Smooth muscle cell (in vitro differentiated cells): ENCODE measurements at regions not wholly inside any gene's neighbourhood (a gene's known extent, or its start where the extent isn't known, plus 50 kb on each side); places are given as distances from the start of the nearest gene placed in this dataset.
A peak's percentile ranks its signal among the peaks of the same experiment; 100 is the strongest.
"Not testable (repeated sequence)": the region's sequence is repeated elsewhere in the genome, so short reads cannot be mapped to it uniquely, and the experiment has no call there.

Source experiments
- DNase-seq: peaks from one replicate; lab custom pipeline; 2025; ENCODE audit not compliant: unreplicated experiment; lab: John Stamatoyannopoulos, UW
- H2AFZ ChIP-seq: fragments of 200-600 bp; sonication (generic); 2 replicates; pipeline ENCODE4 v1.6.0; 2016; ENCODE audit warnings: antibody characterized with exemption, low read depth, mild to moderate bottlenecking
- H3F3A ChIP-seq: fragments of 200-600 bp; sonication (generic); 2 replicates; pipeline ENCODE4 v1.6.0; 2017; ENCODE audit warnings: antibody characterized with exemption, low read depth
- H3K27ac ChIP-seq: fragments of 200-600 bp; sonication (generic); 2 replicates; pipeline ENCODE4 v1.5.1; 2016; ENCODE audit warnings: low read depth, mild to moderate bottlenecking
- H3K27me3 ChIP-seq: fragments of 200-600 bp; sonication (generic); 2 replicates; pipeline ENCODE4 v1.6.1; 2016; ENCODE audit warnings: low read depth, mild to moderate bottlenecking
- H3K36me3 ChIP-seq: fragments of 200-600 bp; sonication (generic); 2 replicates; pipeline ENCODE4 v1.5.1; 2016; ENCODE audit warnings: low read depth
- H3K4me1 ChIP-seq: fragments of 200-600 bp; sonication (generic); 2 replicates; pipeline ENCODE4 v1.5.1; 2016; ENCODE audit warnings: low read depth
- H3K4me2 ChIP-seq: fragments of 200-600 bp; sonication (generic); 2 replicates; pipeline ENCODE4 v1.6.0; 2016; ENCODE audit warnings: mild to moderate bottlenecking
- H3K4me3 ChIP-seq: fragments of 200-600 bp; sonication (generic); 2 replicates; pipeline ENCODE4 v1.5.1; 2016; ENCODE audit warnings: mild to moderate bottlenecking
- H3K79me2 ChIP-seq: fragments of 200-600 bp; sonication (generic); 2 replicates; pipeline ENCODE4 v1.6.0; 2016; ENCODE audit warnings: low read depth, mild to moderate bottlenecking
- H3K9ac ChIP-seq: fragments of 200-600 bp; sonication (generic); 2 replicates; pipeline ENCODE4 v1.6.0; 2016; ENCODE audit warnings: low read depth
- H3K9me3 ChIP-seq: fragments of 200-600 bp; sonication (generic); replicated peaks from 2 replicates; pipeline ENCODE4 v1.5.1; 2016; ENCODE audit warnings: low read depth
- H4K20me1 ChIP-seq: fragments of 200-600 bp; sonication (generic); 2 replicates; pipeline ENCODE4 v1.6.0; 2016; ENCODE audit warnings: low read depth
- WGBS: methylation state at CpG from one replicate; pipeline ENCODE4 v1.1.7; 2016; ENCODE audit warnings: low lambda C conversion rate; 5-methylcytosine and 5-hydroxymethylcytosine counted together
- TF ChIP-seq, protein P1 (sequence below): fragments of 200-600 bp; sonication (generic); IDR thresholded peaks from 2 replicates; pipeline ENCODE4 v1.5.1; 2017; ENCODE audit warnings: borderline replicate concordance, mild to moderate bottlenecking, antibody characterized with exemption; ENCODE audit not compliant: insufficient read depth, poor library complexity, severe bottlenecking

DNA sequence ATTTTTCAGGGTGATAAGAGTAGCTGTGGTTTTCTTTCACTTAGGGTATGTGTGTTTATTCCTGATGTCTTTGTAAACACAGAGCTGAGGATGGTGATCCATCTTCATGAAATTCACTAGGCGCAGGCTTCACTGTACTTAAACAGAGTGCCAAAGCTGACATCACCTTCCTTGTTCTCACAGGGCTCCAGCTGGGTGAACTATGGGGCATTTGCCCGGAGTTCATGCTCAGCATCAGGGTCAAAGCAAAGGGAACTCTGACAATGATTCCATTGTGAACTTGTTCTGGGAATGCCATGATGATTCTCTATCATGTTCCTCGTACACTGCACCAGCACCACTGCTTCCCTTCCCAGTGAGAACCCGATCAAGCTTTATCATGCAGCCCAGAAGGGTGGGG is 184.8 kb upstream of the P2RY1 start:
- Histone ChIP-seq H3K4me2 (no peak overlapping the region), H3F3A (no peaks in the 10 kb centered on the region), H4K20me1 (no peaks in the 10 kb centered on the region), H3K79me2 (no peaks in the 10 kb centered on the region), H2AFZ (no peak overlapping the region), H3K27me3 (no peaks in the 10 kb centered on the region), H3K4me3 (no peak overlapping the region), H3K9me3 (no peaks in the 10 kb centered on the region), H3K4me1 (no peaks in the 10 kb centered on the region), H3K36me3 (no peaks in the 10 kb centered on the region), H3K27ac (no peak overlapping the region), H3K9ac (no peak overlapping the region)
- WGBS: 71% methylated on average over 4 of the region's 4 CpGs
- no peak for DNase-seq
- TF ChIP-seq, protein P1, sequence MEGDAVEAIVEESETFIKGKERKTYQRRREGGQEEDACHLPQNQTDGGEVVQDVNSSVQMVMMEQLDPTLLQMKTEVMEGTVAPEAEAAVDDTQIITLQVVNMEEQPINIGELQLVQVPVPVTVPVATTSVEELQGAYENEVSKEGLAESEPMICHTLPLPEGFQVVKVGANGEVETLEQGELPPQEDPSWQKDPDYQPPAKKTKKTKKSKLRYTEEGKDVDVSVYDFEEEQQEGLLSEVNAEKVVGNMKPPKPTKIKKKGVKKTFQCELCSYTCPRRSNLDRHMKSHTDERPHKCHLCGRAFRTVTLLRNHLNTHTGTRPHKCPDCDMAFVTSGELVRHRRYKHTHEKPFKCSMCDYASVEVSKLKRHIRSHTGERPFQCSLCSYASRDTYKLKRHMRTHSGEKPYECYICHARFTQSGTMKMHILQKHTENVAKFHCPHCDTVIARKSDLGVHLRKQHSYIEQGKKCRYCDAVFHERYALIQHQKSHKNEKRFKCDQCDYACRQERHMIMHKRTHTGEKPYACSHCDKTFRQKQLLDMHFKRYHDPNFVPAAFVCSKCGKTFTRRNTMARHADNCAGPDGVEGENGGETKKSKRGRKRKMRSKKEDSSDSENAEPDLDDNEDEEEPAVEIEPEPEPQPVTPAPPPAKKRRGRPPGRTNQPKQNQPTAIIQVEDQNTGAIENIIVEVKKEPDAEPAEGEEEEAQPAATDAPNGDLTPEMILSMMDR: no peak

DNA sequence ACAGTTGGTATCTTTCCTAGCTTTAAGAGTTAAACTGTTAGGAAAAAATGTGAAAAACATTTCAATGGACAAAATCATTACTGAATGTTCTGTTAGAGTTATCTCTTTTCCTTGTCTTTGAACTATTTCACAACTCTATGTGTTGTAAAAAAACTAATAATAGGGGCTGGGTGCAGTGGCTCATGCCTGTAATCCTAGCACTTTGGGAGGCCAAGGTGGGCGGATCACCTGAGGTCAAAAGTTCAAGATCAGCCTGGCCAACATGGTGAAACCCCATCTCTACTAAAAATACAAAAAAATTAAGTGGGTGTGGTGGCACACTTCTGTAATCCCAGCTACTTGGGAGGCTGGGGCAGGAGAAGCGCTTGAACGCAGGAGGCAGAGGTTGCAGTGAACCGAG is 184.0 kb upstream of the P2RY1 start:
- not testable (repeated sequence) for H3K27me3 ChIP-seq, H3K9me3 ChIP-seq, DNase-seq, H3K4me2 ChIP-seq, H3K79me2 ChIP-seq, H3K9ac ChIP-seq, H2AFZ ChIP-seq, H3K4me1 ChIP-seq, H3K27ac ChIP-seq, H3F3A ChIP-seq, H3K36me3 ChIP-seq, H3K4me3 ChIP-seq, H4K20me1 ChIP-seq
- 89% methylated on average over 4 of the region's 4 CpGs for WGBS

DNA sequence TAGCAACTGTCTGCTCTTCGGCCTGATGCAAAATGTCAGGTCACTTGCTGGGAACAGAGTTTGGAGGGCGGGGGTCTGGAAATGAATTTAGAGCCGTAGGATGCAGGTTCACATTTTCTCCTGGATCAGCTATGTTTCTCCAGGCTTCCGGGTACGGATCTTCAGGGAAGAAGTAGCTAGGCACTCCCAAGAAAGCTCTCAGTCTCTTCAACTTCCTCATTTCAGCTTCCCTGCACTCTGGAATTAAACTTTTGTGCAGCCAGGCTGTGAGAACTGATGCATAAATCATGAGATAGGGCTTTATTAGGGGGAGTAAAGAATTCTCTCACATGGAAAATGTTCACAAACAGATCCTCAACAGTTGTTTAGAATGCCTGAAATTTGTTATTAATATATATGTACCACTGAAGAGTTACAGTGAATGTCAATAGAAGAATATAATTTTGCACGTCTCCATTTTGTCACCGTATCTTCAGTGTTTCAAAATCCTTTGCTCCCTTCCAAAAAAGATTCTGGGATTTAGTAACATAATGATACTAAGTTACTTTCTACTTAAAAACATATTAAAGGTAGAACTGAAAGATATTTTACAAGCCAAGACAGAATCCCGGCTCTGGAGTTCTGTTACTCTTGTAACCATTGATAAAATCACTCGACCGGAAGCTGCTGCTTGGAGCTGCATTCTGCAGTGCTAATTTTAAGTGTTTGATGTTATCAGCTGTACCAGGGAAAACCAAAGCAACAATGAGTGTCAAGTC is 178.5 kb upstream of the P2RY1 start:
- peaks cover 24% of the 10 kb centered on the region for H3K4me1 ChIP-seq
- no peaks in the 10 kb centered on the region for H3K27me3 ChIP-seq
- no peaks in the 10 kb centered on the region for H3F3A ChIP-seq
- DNase-seq: no peak
- H3K27ac ChIP-seq: peak overlapping the region; percentile 12
- peak overlapping the region; percentile 6 for H3K4me3 ChIP-seq
- H3K4me2 ChIP-seq: peak overlapping the region; percentile 75
- 18% methylated on average over 10 of the region's 10 CpGs for WGBS
- no peaks in the 10 kb centered on the region for H3K79me2 ChIP-seq
- H3K36me3 ChIP-seq: no peaks in the 10 kb centered on the region
- H3K9ac ChIP-seq: no peak overlapping the region
- H3K9me3 ChIP-seq: no peaks in the 10 kb centered on the region
- peak overlapping the region; percentile 98 for H2AFZ ChIP-seq
- TF ChIP-seq, protein P1: no peak
- H4K20me1 ChIP-seq: no peaks in the 10 kb centered on the region

DNA sequence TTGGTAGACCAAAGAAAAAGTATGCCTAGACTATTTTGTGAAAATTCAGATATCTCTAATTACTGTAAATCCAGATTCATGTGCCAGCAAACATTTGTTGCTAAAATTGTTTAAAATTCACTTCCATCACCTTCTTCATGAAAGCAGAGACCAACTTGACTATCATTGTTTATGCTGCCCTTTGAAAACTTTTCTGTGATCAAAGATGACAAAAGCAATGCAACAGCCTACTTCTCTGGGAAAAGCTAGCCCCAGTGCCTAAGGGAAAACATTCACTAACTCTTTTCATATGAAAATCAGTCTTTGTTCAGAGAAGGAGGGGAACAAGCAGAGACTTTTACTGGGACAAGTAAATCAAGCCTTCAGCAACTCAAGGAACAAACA is 178.0 kb upstream of the P2RY1 start:
- Histone ChIP-seq H3K9ac (no peak overlapping the region), H2AFZ (peak overlapping the region; percentile 98), H3K4me2 (peak overlapping the region; percentile 75), H3K4me3 (no peak overlapping the region), H3F3A (no peaks in the 10 kb centered on the region), H3K9me3 (no peaks in the 10 kb centered on the region), H3K27ac (peak overlapping the region; percentile 12), H4K20me1 (no peaks in the 10 kb centered on the region), H3K79me2 (no peaks in the 10 kb centered on the region), H3K4me1 (peaks cover 24% of the 10 kb centered on the region), H3K36me3 (no peaks in the 10 kb centered on the region), H3K27me3 (no peaks in the 10 kb centered on the region)
- no peak for DNase-seq
- TF ChIP-seq, protein P1: no peak
